GM12878 (cell line): ENCODE measurements at regions not wholly inside any gene's neighbourhood (a gene's known extent, or its start where the extent isn't known, plus 50 kb on each side); places are given as distances from the start of the nearest gene placed in this dataset.

ENCODE experiments used
- ATAC-seq: fragments of 200-7000 bp; cut with Tn5 transposase; 3 replicates; pipeline ENCODE4 v1.9.1; 2020; ENCODE audit warnings: mild to moderate bottlenecking, moderate library complexity
- BruUV-seq: library from RNA; stranded (reverse); fragments of 400-500 nt; replicated peaks from 2 replicates; lab custom pipeline; 2021; lab: Mats Ljungman, UMichigan
- CTCF ChIA-PET: fragments of 300-600 bp; sonication (Branson Sonifier 250); formaldehyde crosslinking; extraction: SDS; loops from one replicate; lab custom pipeline; 2021; ENCODE audit warnings: inconsistent platforms; lab: Yijun Ruan, JAX
- POLR2A ChIA-PET: fragments of 350-600 bp; formaldehyde crosslinking; extraction: SDS; loops from one replicate; lab custom pipeline; 2021; ENCODE audit warnings: inconsistent platforms; lab: Charles Lee
- RAD21 ChIA-PET: fragments of 300-600 bp; sonication (Branson Sonifier 250); formaldehyde crosslinking; loops from one replicate; lab custom pipeline; 2023; ENCODE audit warnings: antibody characterized with exemption; ENCODE audit not compliant: unreplicated experiment; lab: Charles Lee
- SMC1A ChIA-PET: fragments of 300-600 bp; sonication (Branson Sonifier 250); formaldehyde crosslinking; loops from one replicate; lab custom pipeline; 2023; ENCODE audit not compliant: unreplicated experiment, uncharacterized antibody; lab: Charles Lee
- DNase-seq: peaks from one replicate; pipeline ENCODE4 v3.0.0-alpha.2; 2011; ENCODE audit warnings: low read depth, low spot score
- FAIRE-seq: peaks from 3 replicates; lab custom pipeline; 2011; peaks lifted over from hg19 to GRCh38; lab: Jason Lieb, UNC
- H2AFZ ChIP-seq: 2 replicates; pipeline ENCODE4 v1.6.0; 2011; ENCODE audit warnings: low read depth, low read length, control low read depth; ENCODE audit not compliant: control insufficient read depth
- H3K27ac ChIP-seq: 2 replicates; pipeline ENCODE4 v1.5.1; 2011; ENCODE audit warnings: control low read depth; ENCODE audit not compliant: control insufficient read depth, insufficient read depth
- H3K27me3 ChIP-seq, 2 experiments: replicated peaks in 1 of 2; 2 replicates each; pipeline versions ENCODE4 v1.6.0 to v1.6.1; 2011; ENCODE audit warnings: low read length in 1 of 2; ENCODE audit not compliant: control insufficient read depth in 2 of 2, insufficient read depth in 2 of 2
- H3K36me3 ChIP-seq, 2 experiments: 2 replicates each; pipeline ENCODE4 v1.5.1; 2011; ENCODE audit warnings: low read length in 1 of 2; ENCODE audit not compliant: control insufficient read depth in 2 of 2, insufficient read depth in 2 of 2
- H3K4me1 ChIP-seq: 2 replicates; pipeline ENCODE4 v1.6.1; 2011; ENCODE audit warnings: mild to moderate bottlenecking, low read length, moderate library complexity, mixed read lengths; ENCODE audit not compliant: control insufficient read depth, insufficient read depth
- H3K4me2 ChIP-seq: 2 replicates; pipeline ENCODE4 v1.6.0; 2011; ENCODE audit warnings: control low read depth; ENCODE audit not compliant: control insufficient read depth, insufficient read depth
- H3K4me3 ChIP-seq: fragments of 200-600 bp; sonication (generic); 2 replicates; pipeline ENCODE4 v1.5.1; 2016
- H3K79me2 ChIP-seq: 2 replicates; pipeline ENCODE4 v1.6.0; 2011; ENCODE audit warnings: low read length; ENCODE audit not compliant: control insufficient read depth, insufficient read depth
- H3K9ac ChIP-seq: 2 replicates; pipeline ENCODE4 v1.8.0; 2011; ENCODE audit warnings: low read length, control low read depth, mixed read lengths; ENCODE audit not compliant: control insufficient read depth, insufficient read depth
- H3K9me3 ChIP-seq: replicated peaks from 3 replicates; pipeline ENCODE4 v1.5.1; 2011; ENCODE audit warnings: mild to moderate bottlenecking, low read length; ENCODE audit not compliant: control insufficient read depth, insufficient read depth
- H4K20me1 ChIP-seq: 2 replicates; pipeline ENCODE4 v1.6.0; 2011; ENCODE audit not compliant: control insufficient read depth, insufficient read depth
- BACH1 ChIP-seq: fragments of 450-650 bp; IDR thresholded peaks from 2 replicates; pipeline ENCODE4 v1.6.1; 2017; ENCODE audit warnings: mild to moderate bottlenecking, borderline replicate concordance
- EED ChIP-seq: sonication (generic); IDR thresholded peaks from 2 replicates; pipeline ENCODE4 v1.6.1; 2016; ENCODE audit warnings: antibody characterized with exemption, low read depth
- NFIC ChIP-seq: IDR thresholded peaks from 2 replicates; pipeline ENCODE4 v1.6.1; 2012; ENCODE audit warnings: low read depth, mild to moderate bottlenecking, inconsistent platforms, low read length, moderate library complexity
- NFXL1 ChIP-seq: fragments of 450-650 bp; IDR thresholded peaks from 2 replicates; pipeline ENCODE4 v1.6.1; 2017; ENCODE audit warnings: antibody characterized with exemption, mild to moderate bottlenecking, borderline replicate concordance
- NR2C1 ChIP-seq: fragments of 450-650 bp; IDR thresholded peaks from 2 replicates; pipeline ENCODE4 v1.6.1; 2017; ENCODE audit warnings: antibody characterized with exemption, mild to moderate bottlenecking, moderate library complexity
- ZNF207 ChIP-seq: fragments of 450-650 bp; IDR thresholded peaks from 2 replicates; pipeline ENCODE4 v1.6.1; 2014; ENCODE audit warnings: antibody characterized with exemption, mild to moderate bottlenecking, borderline replicate concordance
- WGBS: methylation state at CpG from one replicate; pipeline ENCODE4 v1.1.6; 2016; ENCODE audit warnings: low lambda C conversion rate; ENCODE audit not compliant: insufficient replicate concordance, insufficient coverage; ENCODE audit errors: missing lambda C conversion rate; 5-methylcytosine and 5-hydroxymethylcytosine counted together
- in situ Hi-C: fragments of 300-500 bp; cut with MboI; formaldehyde crosslinking; loops from 9 replicates; pipeline ENCODE4 v1.14.3; 2018; ENCODE audit warnings: mixed read lengths
- intact Hi-C: fragments of 100-400 bp; cut with micrococcal nuclease; formaldehyde crosslinking; loops from one replicate; pipeline ENCODE4 v1.14.2; 2022; ENCODE audit not compliant: unreplicated experiment
- TF ChIP-seq, protein P1 (sequence below): IDR thresholded peaks from 2 replicates; pipeline ENCODE4 v1.6.1; 2012; ENCODE audit warnings: low read length, inconsistent platforms
- TF ChIP-seq, protein P2 (sequence below): IDR thresholded peaks from 2 replicates; pipeline ENCODE4 v1.6.1; 2011; ENCODE audit warnings: borderline replicate concordance, low read depth, mild to moderate bottlenecking, moderate library complexity, low read length; ENCODE audit not compliant: insufficient read depth, poor library complexity, severe bottlenecking
- TF ChIP-seq, protein P3 (sequence below): IDR thresholded peaks from 2 replicates; pipeline ENCODE4 v1.6.1; 2012; ENCODE audit warnings: low read depth, low read length, improper control_type of control experiment

DNA sequence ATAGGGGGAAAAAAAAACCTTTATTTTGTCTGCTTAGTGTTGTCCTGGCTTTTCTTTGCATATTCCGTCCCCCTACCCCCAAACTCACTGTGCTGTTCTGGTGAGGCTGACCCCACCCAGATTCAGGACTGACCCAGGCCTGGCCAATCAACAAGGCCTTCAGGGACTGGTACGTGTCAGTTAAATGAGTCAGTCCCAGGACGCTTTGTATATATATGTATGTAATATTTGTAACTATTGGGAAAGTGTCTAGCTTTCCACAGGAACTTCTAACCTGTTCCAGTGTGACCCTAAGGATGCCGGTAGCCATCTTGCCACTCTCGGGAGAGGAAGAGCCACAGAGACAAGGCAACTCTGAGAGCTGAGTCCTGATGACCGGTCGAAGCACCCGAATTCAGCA is 107.4 kb downstream of the VCPKMT start:
- ChIA-PET RAD21 (no interaction called here), POLR2A (interaction anchor here (0.6 to 1.8 kb wide), 5 partner anchors 11 to 157 kb away, joined by 3 to 10 read pairs (median 4); no protein-coding TSS in a partner anchor), CTCF (interaction anchor here (0.7 to 2.4 kb wide), 3 partner anchors 129 to 527 kb away, joined by 3 to 12 read pairs (median 3); no protein-coding TSS in a partner anchor), SMC1A (interaction anchor here (1.1 to 1.7 kb wide), 5 partner anchors 15 to 95 kb away, joined by 3 to 9 read pairs (median 4); no protein-coding TSS in a partner anchor)
- Histone ChIP-seq H3K27me3 (no peaks in the 10 kb centered on the region), H2AFZ (no peak overlapping the region), H3K4me2 (no peak overlapping the region), H3K4me1 (peaks cover 12% of the 10 kb centered on the region), H3K9me3 (no peaks in the 10 kb centered on the region), H3K4me3 (no peak overlapping the region), H4K20me1 (no peaks in the 10 kb centered on the region), H3K27ac (no peak overlapping the region), H3K36me3 (no peaks in the 10 kb centered on the region), H3K9ac (no peak overlapping the region), H3K79me2 (no peaks in the 10 kb centered on the region)
- ATAC-seq (peak; percentile 27), FAIRE-seq (no peak), DNase-seq (no peak)
- 69% methylated on average over 8 of the region's 8 CpGs for WGBS
- TF ChIP-seq, protein P1, sequence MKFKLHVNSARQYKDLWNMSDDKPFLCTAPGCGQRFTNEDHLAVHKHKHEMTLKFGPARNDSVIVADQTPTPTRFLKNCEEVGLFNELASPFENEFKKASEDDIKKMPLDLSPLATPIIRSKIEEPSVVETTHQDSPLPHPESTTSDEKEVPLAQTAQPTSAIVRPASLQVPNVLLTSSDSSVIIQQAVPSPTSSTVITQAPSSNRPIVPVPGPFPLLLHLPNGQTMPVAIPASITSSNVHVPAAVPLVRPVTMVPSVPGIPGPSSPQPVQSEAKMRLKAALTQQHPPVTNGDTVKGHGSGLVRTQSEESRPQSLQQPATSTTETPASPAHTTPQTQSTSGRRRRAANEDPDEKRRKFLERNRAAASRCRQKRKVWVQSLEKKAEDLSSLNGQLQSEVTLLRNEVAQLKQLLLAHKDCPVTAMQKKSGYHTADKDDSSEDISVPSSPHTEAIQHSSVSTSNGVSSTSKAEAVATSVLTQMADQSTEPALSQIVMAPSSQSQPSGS = no peak
- no peak for TF ChIP-seq ZNF207
- no peak for TF ChIP-seq EED
- TF ChIP-seq NR2C1 = no peak
- TF ChIP-seq NFXL1 = no peak
- TF ChIP-seq NFIC = no peak
- TF ChIP-seq, protein P2, sequence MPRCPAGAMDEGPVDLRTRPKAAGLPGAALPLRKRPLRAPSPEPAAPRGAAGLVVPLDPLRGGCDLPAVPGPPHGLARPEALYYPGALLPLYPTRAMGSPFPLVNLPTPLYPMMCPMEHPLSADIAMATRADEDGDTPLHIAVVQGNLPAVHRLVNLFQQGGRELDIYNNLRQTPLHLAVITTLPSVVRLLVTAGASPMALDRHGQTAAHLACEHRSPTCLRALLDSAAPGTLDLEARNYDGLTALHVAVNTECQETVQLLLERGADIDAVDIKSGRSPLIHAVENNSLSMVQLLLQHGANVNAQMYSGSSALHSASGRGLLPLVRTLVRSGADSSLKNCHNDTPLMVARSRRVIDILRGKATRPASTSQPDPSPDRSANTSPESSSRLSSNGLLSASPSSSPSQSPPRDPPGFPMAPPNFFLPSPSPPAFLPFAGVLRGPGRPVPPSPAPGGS = no peak
- no peak for TF ChIP-seq BACH1
- TF ChIP-seq, protein P3, sequence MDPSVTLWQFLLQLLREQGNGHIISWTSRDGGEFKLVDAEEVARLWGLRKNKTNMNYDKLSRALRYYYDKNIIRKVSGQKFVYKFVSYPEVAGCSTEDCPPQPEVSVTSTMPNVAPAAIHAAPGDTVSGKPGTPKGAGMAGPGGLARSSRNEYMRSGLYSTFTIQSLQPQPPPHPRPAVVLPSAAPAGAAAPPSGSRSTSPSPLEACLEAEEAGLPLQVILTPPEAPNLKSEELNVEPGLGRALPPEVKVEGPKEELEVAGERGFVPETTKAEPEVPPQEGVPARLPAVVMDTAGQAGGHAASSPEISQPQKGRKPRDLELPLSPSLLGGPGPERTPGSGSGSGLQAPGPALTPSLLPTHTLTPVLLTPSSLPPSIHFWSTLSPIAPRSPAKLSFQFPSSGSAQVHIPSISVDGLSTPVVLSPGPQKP = no peak
- intact Hi-C loops (no loop called here), in situ Hi-C loops (no loop called here)
- BruUV-seq = no TSS peak
